ENCODE measurements at regions not wholly inside any gene's neighbourhood (a gene's known extent, or its start where the extent isn't known, plus 50 kb on each side); places are given as distances from the start of the nearest gene placed in this dataset.

- no CpG with 5 or more reads among the region's 3 CpGs for WGBS (ENCODE audit: insufficient coverage, low lambda C conversion rate)
Observed at GRCh38 chr2:207478572-207478971, 51.2 kb upstream of the CREB1 start.

GRCh38 chr2:207479198-207479785 is 50.5 kb upstream of the CREB1 start:
- H3K9me3 ChIP-seq (ENCODE audit: control insufficient read depth, low read depth, low read length): no peaks in the 10 kb centered on the region
- DNase-seq: no peak
- no peaks in the 10 kb centered on the region for H3K4me1 ChIP-seq (ENCODE audit: control insufficient read depth, insufficient read depth, low read length)
- H3K36me3 ChIP-seq (ENCODE audit: control insufficient read depth, insufficient read depth, low read length): no peaks in the 10 kb centered on the region
- no peak overlapping the region for H3K4me3 ChIP-seq (ENCODE audit: low read length)
- no CpG with 5 or more reads among the region's 5 CpGs for WGBS (ENCODE audit: insufficient coverage, low lambda C conversion rate)
- peaks cover 3% of the 10 kb centered on the region for H3K27me3 ChIP-seq (ENCODE audit: control insufficient read depth, insufficient read depth, low read length)
- H3K27ac ChIP-seq (ENCODE audit: low read length): no peak overlapping the region

More at GRCh38 chr2:207478572-207478971, 51.2 kb upstream of the CREB1 start:
- H3K4me1 ChIP-seq (ENCODE audit: control insufficient read depth, insufficient read depth, low read length): no peaks in the 10 kb centered on the region
- H3K9me3 ChIP-seq (ENCODE audit: control insufficient read depth, low read depth, low read length): no peaks in the 10 kb centered on the region
- no peak overlapping the region for H3K27ac ChIP-seq (ENCODE audit: low read length)
- no peaks in the 10 kb centered on the region for H3K36me3 ChIP-seq (ENCODE audit: control insufficient read depth, insufficient read depth, low read length)
- DNase-seq: no peak
- peaks cover 3% of the 10 kb centered on the region for H3K27me3 ChIP-seq (ENCODE audit: control insufficient read depth, insufficient read depth, low read length)
- H3K4me3 ChIP-seq (ENCODE audit: low read length): no peak overlapping the region
